ENCODE measurements at regions not wholly inside any gene's neighbourhood (a gene's known extent, or its start where the extent isn't known, plus 50 kb on each side); places are given as distances from the start of the nearest gene placed in this dataset.
"Not testable (repeated sequence)": the region's sequence is repeated elsewhere in the genome, so short reads cannot be mapped to it uniquely, and the experiment has no call there.

DNA sequence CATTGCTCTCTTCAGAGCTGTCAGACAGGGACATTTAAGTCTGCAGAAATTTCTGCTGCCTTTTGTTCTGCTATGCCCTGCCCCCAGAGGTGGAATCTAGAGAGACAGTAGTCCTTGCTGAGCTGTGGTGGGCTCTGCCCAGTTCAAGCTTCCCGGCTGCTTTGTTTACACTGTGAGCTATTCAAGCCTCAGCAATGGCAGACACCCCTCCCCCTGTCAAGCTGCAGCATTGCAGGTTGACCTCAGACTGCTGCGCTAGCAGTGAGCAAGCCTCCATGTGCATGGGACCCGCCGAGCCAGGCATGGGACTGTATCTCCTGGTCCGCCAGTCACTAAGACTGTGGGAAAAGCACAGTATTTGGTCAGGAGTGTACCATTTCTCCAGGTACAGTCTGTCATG is 53.6 kb upstream of the MAPK10 start:
- not testable (repeated sequence) for H3K27me3 ChIP-seq (ENCODE audit: control insufficient read depth in 4 of 4, insufficient read depth in 4 of 4, low read length in 3 of 4); H3K9ac ChIP-seq (ENCODE audit: low read depth in 1 of 2, low read length in 2 of 2); DNase-seq (ENCODE audit: low spot score); H3K27ac ChIP-seq (ENCODE audit: low read depth in 1 of 2, low read length in 2 of 2); H3K4me3 ChIP-seq (ENCODE audit: low read depth in 1 of 3, low read length in 3 of 3); H3K4me1 ChIP-seq (ENCODE audit: control insufficient read depth in 4 of 4, insufficient read depth in 4 of 4, low read length in 3 of 4); H3K36me3 ChIP-seq (ENCODE audit: control insufficient read depth in 4 of 4, insufficient read depth in 3 of 4, low read depth in 1 of 4, low read length in 3 of 4); H3K9me3 ChIP-seq (ENCODE audit: control insufficient read depth in 4 of 4, low read length in 3 of 4)
- WGBS = 64% methylated on average over 5 of the region's 5 CpGs

GRCh38 chr4:86414686-86415085 is 54.8 kb upstream of the MAPK10 start:
- no peaks in the 10 kb centered on the region for H3K4me1 ChIP-seq (ENCODE audit: control insufficient read depth in 4 of 4, insufficient read depth in 4 of 4, low read length in 3 of 4)
- H3K9me3 ChIP-seq (ENCODE audit: control insufficient read depth in 4 of 4, low read length in 3 of 4) = no peaks in the 10 kb centered on the region
- DNase-seq (ENCODE audit: low spot score) = no peak
- H3K9ac ChIP-seq (ENCODE audit: low read depth in 1 of 2, low read length in 2 of 2) = no peak overlapping the region
- 62% methylated on average over 2 of the region's 2 CpGs for WGBS
- no peak overlapping the region for H3K4me3 ChIP-seq (ENCODE audit: low read depth in 1 of 3, low read length in 3 of 3)
- TF ChIP-seq ZBTB33 (IDR thresholded peaks at IDR 0.05) (no peak), ATF3 (IDR thresholded peaks at IDR 0.05) (no peak), TAF1 (conservative IDR thresholded peaks at IDR 0.05) (no peak), CTCF (IDR thresholded peaks at IDR 0.05; ENCODE audit: low read depth, low read length, missing input control) (no peak), NR2F2 (IDR thresholded peaks at IDR 0.05) (no peak), SP1 (IDR thresholded peaks at IDR 0.05) (no peak), RAD21 (IDR thresholded peaks at IDR 0.05) (no peak)
- H3K36me3 ChIP-seq (ENCODE audit: control insufficient read depth in 4 of 4, insufficient read depth in 3 of 4, low read depth in 1 of 4, low read length in 3 of 4) = no peaks in the 10 kb centered on the region
- H3K27ac ChIP-seq (ENCODE audit: low read depth in 1 of 2, low read length in 2 of 2) = no peak overlapping the region
- H3K27me3 ChIP-seq (ENCODE audit: control insufficient read depth in 4 of 4, insufficient read depth in 4 of 4, low read length in 3 of 4) = no peaks in the 10 kb centered on the region

GRCh38 chr4:86416081-86416480 is 56.2 kb upstream of the MAPK10 start:
- no peaks in the 10 kb centered on the region for H3K27me3 ChIP-seq (ENCODE audit: control insufficient read depth in 4 of 4, insufficient read depth in 4 of 4, low read length in 3 of 4)
- H3K9ac ChIP-seq (ENCODE audit: low read depth in 1 of 2, low read length in 2 of 2) = no peak overlapping the region
- no peak overlapping the region for H3K4me3 ChIP-seq (ENCODE audit: low read depth in 1 of 3, low read length in 3 of 3)
- H3K36me3 ChIP-seq (ENCODE audit: control insufficient read depth in 4 of 4, insufficient read depth in 3 of 4, low read depth in 1 of 4, low read length in 3 of 4) = no peaks in the 10 kb centered on the region
- H3K27ac ChIP-seq (ENCODE audit: low read depth in 1 of 2, low read length in 2 of 2) = no peak overlapping the region
- no peaks in the 10 kb centered on the region for H3K4me1 ChIP-seq (ENCODE audit: control insufficient read depth in 4 of 4, insufficient read depth in 4 of 4, low read length in 3 of 4)
- WGBS = 82% methylated on average over 3 of the region's 3 CpGs
- no peaks in the 10 kb centered on the region for H3K9me3 ChIP-seq (ENCODE audit: control insufficient read depth in 4 of 4, low read length in 3 of 4)
- no peak for DNase-seq (ENCODE audit: low spot score)
- no peak for TF ChIP-seq CTCF (IDR thresholded peaks at IDR 0.05; ENCODE audit: low read depth, low read length, missing input control)
- TF ChIP-seq YY1 (IDR thresholded peaks at IDR 0.05) = no peak
- no peak for TF ChIP-seq SP1 (IDR thresholded peaks at IDR 0.05)
- TF ChIP-seq RXRA (IDR thresholded peaks at IDR 0.05) = no peak
- TF ChIP-seq RAD21 (IDR thresholded peaks at IDR 0.05) = no peak
- no peak for TF ChIP-seq MAX (IDR thresholded peaks at IDR 0.05)
- TF ChIP-seq EGR1 (IDR thresholded peaks at IDR 0.05; ENCODE audit: low read depth in 2 of 2) = no peak
- no peak for TF ChIP-seq JUND (IDR thresholded peaks at IDR 0.05)
- TF ChIP-seq ZBTB33 (IDR thresholded peaks at IDR 0.05) = no peak
- no peak for TF ChIP-seq HNF4G (IDR thresholded peaks at IDR 0.05)
- TF ChIP-seq NR2F2 (IDR thresholded peaks at IDR 0.05) = no peak
- TF ChIP-seq TAF1 (conservative IDR thresholded peaks at IDR 0.05) = no peak
- no peak for TF ChIP-seq FOXA1 (IDR thresholded peaks at IDR 0.05)
- TF ChIP-seq ATF3 (IDR thresholded peaks at IDR 0.05) = no peak
- no peak for TF ChIP-seq GABPA (IDR thresholded peaks at IDR 0.05 in 1 of 2, conservative IDR thresholded peaks at IDR 0.05 in 1 of 2)
